ENCODE measurements at regions not wholly inside any gene's neighbourhood (a gene's known extent, or its start where the extent isn't known, plus 50 kb on each side); places are given as distances from the start of the nearest gene placed in this dataset.

- WGBS, 2 donors: 74 to 87% methylated on average over 4 of the region's 4 CpGs
- TF ChIP-seq, protein P1, sequence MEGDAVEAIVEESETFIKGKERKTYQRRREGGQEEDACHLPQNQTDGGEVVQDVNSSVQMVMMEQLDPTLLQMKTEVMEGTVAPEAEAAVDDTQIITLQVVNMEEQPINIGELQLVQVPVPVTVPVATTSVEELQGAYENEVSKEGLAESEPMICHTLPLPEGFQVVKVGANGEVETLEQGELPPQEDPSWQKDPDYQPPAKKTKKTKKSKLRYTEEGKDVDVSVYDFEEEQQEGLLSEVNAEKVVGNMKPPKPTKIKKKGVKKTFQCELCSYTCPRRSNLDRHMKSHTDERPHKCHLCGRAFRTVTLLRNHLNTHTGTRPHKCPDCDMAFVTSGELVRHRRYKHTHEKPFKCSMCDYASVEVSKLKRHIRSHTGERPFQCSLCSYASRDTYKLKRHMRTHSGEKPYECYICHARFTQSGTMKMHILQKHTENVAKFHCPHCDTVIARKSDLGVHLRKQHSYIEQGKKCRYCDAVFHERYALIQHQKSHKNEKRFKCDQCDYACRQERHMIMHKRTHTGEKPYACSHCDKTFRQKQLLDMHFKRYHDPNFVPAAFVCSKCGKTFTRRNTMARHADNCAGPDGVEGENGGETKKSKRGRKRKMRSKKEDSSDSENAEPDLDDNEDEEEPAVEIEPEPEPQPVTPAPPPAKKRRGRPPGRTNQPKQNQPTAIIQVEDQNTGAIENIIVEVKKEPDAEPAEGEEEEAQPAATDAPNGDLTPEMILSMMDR (IDR thresholded peaks at IDR 0.05; ENCODE audit: control extremely low read depth, extremely low read depth): no peak
- DNase-seq (peak in 2 of 3 donors; percentile 40 to 62), ATAC-seq (ENCODE audit: insufficient read depth, low FRiP score) (no peak)
- Histone ChIP-seq H3K27ac (ENCODE audit: low read depth in 1 of 2, low read length in 1 of 2) (no peak overlapping the region), H3K27me3 (ENCODE audit: control insufficient read depth in 3 of 3, insufficient read depth in 3 of 3, low read length in 2 of 3) (no peaks in the 10 kb centered on the region), H3K9ac (ENCODE audit: insufficient read depth in 1 of 2, low read length in 2 of 2) (no peak overlapping the region), H3K4me1 (ENCODE audit: control insufficient read depth in 5 of 5, insufficient read depth in 5 of 5, low read length in 5 of 5) (peaks cover 0 to 4% (median 1%) of the 10 kb centered on the region in 5 donors), H3K9me3 (ENCODE audit: control insufficient read depth in 4 of 4, insufficient read depth in 3 of 4, low read length in 3 of 4) (no peaks in the 10 kb centered on the region), H3K4me3 (no peak overlapping the region), H3K36me3 (ENCODE audit: control insufficient read depth in 4 of 4, insufficient read depth in 4 of 4, low read length in 4 of 4) (no peaks in the 10 kb centered on the region)
These were observed 88.2 kb downstream of the NREP start for GRCh38 chr5:111668477-111669414.

DNA sequence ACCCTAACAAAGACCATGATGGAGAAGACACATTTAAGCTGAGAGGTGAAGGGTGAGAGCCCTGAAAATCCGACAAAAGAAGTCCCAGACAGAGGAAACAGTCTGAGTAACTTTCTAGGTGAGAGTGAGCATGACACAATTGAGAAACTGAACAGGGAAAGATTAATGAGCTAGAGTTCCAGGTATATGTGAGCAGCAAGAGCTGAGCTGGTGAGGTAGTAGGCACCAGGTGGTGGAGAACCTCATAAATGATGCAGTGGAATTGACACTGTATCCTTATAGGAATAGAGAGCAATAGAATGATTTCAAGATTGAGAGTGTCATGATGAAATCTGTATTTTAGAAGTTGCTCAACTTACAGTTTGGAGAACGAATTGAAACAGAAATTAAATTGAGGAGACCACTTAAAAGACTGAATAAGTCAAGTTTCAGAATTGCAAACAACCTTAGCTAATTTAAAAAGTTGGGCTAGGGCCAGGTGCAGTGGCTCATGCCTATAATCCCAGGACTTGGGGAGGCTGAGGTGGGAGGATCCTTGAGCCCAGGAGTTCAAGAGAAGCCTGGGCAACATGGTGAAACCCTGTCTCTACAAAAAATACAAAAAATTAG lies 89.8 kb downstream of the NREP start:
- Histone ChIP-seq H3K4me1 (ENCODE audit: control insufficient read depth in 5 of 5, insufficient read depth in 5 of 5, low read length in 5 of 5) (peaks cover 0 to 3% (median 0%) of the 10 kb centered on the region in 5 donors), H3K4me3 (no peak overlapping the region), H3K36me3 (ENCODE audit: control insufficient read depth in 4 of 4, insufficient read depth in 4 of 4, low read length in 4 of 4) (no peaks in the 10 kb centered on the region), H3K9me3 (ENCODE audit: control insufficient read depth in 4 of 4, insufficient read depth in 3 of 4, low read length in 3 of 4) (no peaks in the 10 kb centered on the region), H3K9ac (ENCODE audit: insufficient read depth in 1 of 2, low read length in 2 of 2) (no peak overlapping the region), H3K27ac (ENCODE audit: low read depth in 1 of 2, low read length in 1 of 2) (no peak overlapping the region), H3K27me3 (ENCODE audit: control insufficient read depth in 3 of 3, insufficient read depth in 3 of 3, low read length in 2 of 3) (no peaks in the 10 kb centered on the region)
- ATAC-seq (ENCODE audit: insufficient read depth, low FRiP score): no peak
- 53 to 66% methylated on average over 2 of the region's 2 CpGs for WGBS, 2 donors
- DNase-seq: no peak
- TF ChIP-seq, protein P1 (IDR thresholded peaks at IDR 0.05; ENCODE audit: control extremely low read depth, extremely low read depth): no peak

- WGBS, 2 donors: 62 to 80% methylated on average over 2 of the region's 2 CpGs
- Histone ChIP-seq H3K27ac (ENCODE audit: low read depth in 1 of 2, low read length in 1 of 2) (no peak overlapping the region), H3K36me3 (ENCODE audit: control insufficient read depth in 4 of 4, insufficient read depth in 4 of 4, low read length in 4 of 4) (no peaks in the 10 kb centered on the region), H3K27me3 (ENCODE audit: control insufficient read depth in 3 of 3, insufficient read depth in 3 of 3, low read length in 2 of 3) (no peaks in the 10 kb centered on the region), H3K9me3 (ENCODE audit: control insufficient read depth in 4 of 4, insufficient read depth in 3 of 4, low read length in 3 of 4) (no peaks in the 10 kb centered on the region), H3K4me3 (no peak overlapping the region), H3K9ac (ENCODE audit: insufficient read depth in 1 of 2, low read length in 2 of 2) (no peak overlapping the region), H3K4me1 (ENCODE audit: control insufficient read depth in 5 of 5, insufficient read depth in 5 of 5, low read length in 5 of 5) (no peaks in the 10 kb centered on the region)
- ATAC-seq (ENCODE audit: insufficient read depth, low FRiP score): no peak
- TF ChIP-seq, protein P1 (IDR thresholded peaks at IDR 0.05; ENCODE audit: control extremely low read depth, extremely low read depth): no peak
- no peak for DNase-seq
These were observed 100.4 kb downstream of the NREP start for GRCh38 chr5:111656580-111656979.

Measured in lung (tissue), 11 donors.